ENCODE measurements at regions not wholly inside any gene's neighbourhood (a gene's known extent, or its start where the extent isn't known, plus 50 kb on each side); places are given as distances from the start of the nearest gene placed in this dataset.

DNA sequence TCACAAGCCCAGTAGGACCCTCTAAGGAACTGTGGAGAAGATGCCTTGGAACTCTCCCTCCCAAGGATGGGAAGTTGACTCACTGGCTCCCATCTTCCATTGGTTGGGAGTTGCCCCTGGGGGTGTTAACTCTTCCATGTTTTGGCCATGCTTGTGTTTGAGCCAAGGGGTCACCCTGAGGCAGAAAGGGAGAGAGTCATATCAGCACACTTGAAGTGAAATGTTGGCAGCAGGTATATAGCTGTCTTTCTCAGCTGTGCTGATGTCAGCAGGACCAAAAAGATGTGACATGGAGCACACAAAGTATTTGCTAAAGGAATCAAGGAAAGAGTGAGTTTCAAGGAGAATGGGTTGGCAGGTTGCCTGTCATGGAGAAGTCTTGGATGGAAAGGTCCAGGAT, 359.4 kb downstream of the RPS24 start:
- DNase-seq (ENCODE audit: low spot score), result no peak

DNA sequence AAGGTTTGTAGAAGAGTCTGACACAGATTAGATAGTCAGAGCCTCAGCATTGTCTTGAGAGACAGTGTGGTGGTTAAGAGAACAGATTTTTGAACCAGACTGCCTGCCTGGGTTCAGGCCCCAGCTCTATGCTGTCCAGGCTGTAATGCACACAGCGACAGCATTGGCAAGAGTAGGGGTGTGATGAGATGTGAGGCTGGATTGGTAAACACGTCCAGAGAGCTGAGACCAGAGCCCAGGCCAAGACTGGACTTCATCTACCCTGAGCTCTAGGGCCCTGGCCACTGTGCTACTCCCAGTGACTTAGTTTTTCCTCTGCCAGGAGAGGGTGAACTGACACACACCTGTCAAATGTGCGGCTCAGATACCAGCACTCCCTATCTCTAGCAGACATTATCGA, 360.4 kb downstream of the RPS24 start:
- DNase-seq (ENCODE audit: low spot score), result no peak

DNA sequence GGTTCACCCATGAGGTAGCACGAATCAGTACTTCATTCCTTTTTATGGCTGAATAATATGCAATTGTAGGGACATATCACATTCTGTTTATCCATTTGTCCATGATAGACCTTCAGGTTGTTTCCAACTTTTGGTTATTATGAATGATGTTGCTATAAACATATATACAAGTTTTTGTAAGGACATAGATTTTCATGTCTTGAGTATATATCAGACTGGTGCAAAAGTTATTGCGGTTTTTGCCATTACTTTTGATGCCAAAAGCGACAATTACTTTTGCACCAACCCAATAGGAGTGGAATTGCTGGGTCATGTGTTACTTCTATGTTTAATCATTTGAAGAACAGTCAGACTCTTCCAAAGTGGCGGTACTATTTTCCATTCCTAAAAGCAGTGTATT, 361.5 kb downstream of the RPS24 start:
- DNase-seq (ENCODE audit: low spot score), result no peak

DNA sequence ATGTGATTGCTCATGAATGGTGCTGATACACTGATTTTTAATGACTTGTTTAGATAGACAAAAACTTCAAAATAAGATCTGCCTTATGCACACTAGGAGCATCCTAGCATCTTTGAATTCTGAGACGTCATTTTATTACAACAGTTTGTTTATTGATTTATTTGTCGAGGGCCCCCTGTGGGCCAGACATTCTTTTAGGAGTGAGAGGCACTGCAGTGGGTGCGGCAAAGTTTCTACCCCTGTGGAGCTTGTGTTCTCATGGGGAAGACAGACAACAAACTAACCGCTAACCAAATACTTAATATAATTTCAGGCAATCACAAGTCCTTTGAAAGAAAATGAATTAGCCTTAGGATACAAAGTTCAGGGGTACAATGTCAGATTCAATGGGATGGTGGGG, 363.1 kb downstream of the RPS24 start:
- no peak for DNase-seq (ENCODE audit: low spot score)

DNA sequence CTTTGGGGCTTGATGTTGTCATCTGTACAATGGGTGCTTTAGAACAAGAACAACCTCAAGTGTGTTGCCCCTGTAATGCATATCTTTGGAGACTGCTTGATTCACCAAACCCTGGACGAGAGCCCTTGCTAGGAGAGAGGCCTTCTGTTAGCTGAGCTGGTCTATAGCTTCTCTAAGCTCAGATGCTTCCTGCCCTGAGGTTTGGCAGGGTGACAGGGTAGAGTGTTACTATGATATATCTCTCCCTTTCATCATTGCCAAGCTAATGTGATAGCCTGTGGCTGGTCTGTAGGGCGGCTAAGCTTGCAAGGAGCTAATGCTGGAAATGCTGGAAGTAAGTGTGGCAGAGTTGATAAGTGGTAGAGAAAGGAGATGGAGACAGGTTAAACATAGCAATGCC, 364.1 kb downstream of the RPS24 start:
- no peak for DNase-seq (ENCODE audit: low spot score)

DNA sequence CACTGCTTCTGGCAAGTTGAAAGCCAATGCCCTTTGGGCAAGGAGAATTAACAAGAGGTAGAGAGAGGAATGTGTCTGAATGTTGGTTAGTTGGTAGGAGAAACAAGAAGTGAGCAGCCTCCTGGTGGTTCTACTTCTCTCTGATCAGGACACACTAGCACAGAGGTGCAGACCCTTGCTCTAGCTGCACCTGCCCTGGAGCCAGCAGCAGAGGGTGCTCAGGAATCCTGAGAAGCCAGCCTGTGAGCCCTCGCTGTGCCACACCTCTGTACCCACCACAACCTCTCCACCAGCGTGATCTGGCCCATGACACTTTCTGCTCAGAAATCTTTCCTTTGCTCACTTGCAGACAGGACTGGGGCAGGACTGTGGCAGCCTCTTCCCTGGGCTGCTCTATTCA, 364.7 kb downstream of the RPS24 start:
- DNase-seq (ENCODE audit: low spot score), result no peak

DNA sequence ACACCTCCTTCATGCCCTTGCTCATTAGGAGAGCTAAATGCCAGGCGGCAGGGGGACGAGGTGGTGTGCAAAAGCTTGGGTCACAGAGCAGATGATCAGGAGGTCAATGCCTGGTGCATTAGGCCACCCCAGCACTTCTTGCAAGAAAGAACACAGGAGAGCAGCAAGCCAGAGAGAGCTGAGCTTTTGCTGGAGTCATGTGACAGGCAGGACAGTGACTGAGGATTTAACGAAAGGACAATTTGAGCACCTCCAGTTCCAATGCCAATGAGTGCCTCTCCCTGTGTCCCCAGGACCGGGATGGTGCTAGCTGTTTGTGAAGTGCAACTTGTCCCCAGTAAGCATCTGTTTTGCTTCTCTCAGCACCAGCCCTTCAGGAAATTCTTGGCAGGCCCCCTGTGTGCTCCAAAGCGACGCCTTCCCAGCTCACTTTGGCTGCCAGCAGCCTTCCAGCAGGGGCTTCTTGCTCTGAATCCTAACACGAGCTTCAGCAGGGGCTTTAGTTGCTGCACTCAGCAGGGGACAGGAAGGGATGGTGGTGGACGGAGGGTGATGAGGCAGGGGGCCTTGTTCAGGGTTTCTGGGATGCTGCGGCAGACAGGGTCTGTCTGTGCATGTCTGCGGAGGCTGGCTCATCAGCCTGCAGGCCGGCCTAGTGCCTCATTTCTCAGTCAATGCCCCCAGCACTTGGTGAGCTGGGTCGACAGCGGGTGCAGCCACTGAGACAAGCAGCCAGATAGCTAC, 368.1 kb downstream of the RPS24 start:
- peak; percentile 53 for DNase-seq (ENCODE audit: low spot score)

DNA sequence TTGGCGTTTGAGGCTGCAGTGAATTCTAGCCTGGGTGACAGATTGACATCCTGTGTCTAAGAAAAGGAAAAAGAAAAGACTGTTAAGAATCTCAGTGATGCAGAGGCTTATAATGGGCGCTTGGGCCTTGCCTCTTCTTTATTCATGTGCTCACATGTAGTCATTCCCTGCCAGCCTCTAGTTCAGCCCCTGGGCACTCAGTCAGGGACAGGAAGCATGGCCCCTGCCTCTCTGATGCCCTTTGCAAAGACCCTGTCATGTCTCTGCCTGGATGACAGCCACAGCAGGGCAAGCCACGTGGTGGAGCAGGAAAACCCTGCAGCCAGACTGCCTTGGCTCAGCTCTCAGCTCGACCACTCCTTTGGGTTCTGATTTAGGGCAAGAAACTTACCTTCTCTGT, 368.9 kb downstream of the RPS24 start:
- DNase-seq (ENCODE audit: low spot score), result no peak

DNA sequence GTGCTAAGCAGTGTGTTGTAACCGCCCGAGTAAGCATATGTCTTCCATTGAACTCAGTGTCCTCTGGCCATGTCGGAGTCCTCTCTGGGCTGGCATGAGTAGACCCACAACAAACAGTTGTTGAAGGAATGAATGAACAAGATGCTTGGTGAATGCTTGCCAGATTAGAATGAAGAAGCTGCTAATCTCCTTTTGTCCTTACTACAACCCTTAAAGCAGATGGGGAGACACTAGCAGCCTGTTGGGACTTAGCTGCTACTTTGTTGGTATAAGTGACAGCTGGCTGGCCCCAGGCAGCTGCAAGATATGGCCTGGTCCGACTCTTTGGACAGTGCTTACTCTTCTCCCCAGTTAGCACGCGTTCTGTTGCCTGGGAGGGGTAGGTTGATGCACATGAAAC, 370.1 kb downstream of the RPS24 start:
- no peak for DNase-seq (ENCODE audit: low spot score)

DNA sequence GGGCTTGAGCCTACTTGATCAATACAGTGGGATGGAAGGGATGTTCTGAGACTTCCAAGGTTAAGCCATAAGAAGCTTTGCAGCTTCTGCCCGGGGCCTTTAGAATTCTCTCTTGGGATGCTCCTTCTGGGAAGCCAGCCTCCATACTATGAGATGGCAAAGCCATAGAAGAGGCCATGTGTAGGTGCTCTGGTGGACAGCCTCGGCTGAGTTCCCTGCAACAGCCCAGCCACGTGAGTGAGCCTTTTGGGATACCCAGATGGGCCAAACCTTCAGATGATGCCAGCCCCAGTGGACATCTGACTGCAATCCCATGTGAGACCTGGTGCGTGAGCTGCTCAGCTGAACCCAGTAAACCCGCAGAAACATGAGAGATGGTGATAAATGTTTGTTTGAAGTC, 370.6 kb downstream of the RPS24 start:
- no peak for DNase-seq (ENCODE audit: low spot score)

DNA sequence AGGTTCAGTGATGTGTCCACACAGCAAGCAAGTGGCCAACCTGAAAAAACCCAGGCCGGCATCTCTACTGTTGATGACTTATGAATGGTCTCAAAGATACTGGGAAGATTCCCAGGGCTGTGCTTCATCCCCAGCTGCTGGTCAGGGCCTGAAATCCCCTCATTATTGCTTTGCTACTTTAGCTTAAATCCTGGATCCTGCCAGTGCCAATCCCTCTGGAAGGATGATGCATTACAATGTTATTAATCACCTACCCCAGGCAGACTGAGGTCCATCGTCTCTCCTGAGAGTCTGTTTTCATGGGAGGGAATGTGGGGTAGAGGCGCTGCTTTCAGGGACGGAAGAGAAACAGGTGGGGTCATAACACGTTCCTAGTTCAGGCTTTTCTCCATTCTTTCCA, 371.6 kb downstream of the RPS24 start:
- DNase-seq (ENCODE audit: low spot score), result no peak

DNA sequence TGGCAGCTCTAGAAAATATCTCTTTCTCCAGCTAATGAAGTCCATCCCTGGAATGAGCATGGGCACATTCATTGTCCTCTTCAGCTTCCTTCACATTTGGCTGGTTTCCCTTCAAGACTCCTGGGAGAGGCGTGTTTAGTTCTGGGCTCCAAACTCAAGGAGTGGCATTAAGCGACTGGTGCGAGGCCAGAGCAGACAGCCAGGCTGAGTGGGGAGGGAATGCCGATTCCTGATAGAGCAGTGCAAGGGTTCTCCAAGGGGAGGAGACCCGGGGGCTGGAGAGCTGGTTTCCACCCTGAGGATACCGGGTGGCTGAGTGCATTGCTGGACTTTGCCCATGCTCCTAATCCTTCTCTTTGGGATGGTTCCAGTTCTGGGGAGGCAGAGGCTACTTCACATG, 372.1 kb downstream of the RPS24 start:
- no peak for DNase-seq (ENCODE audit: low spot score)

DNA sequence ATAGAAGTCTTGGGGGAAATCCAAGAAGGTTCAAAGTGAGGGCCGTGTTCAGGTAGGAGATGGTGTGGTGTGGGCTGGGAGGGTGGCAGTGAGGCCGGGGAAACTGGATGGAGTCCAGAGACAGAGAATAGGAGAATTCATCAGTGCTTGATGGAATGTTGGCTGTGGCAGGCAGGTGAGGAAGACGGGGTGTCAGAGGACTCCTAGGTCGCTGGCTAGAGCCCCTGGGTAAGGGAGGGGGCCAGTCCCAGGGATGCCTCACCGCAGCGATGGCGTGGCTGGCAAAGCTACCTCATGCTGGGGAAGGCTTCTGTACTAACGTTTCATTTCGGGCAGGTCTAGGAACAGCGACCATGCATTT, 373.0 kb downstream of the RPS24 start:
- no peak for DNase-seq (ENCODE audit: low spot score)

DNA sequence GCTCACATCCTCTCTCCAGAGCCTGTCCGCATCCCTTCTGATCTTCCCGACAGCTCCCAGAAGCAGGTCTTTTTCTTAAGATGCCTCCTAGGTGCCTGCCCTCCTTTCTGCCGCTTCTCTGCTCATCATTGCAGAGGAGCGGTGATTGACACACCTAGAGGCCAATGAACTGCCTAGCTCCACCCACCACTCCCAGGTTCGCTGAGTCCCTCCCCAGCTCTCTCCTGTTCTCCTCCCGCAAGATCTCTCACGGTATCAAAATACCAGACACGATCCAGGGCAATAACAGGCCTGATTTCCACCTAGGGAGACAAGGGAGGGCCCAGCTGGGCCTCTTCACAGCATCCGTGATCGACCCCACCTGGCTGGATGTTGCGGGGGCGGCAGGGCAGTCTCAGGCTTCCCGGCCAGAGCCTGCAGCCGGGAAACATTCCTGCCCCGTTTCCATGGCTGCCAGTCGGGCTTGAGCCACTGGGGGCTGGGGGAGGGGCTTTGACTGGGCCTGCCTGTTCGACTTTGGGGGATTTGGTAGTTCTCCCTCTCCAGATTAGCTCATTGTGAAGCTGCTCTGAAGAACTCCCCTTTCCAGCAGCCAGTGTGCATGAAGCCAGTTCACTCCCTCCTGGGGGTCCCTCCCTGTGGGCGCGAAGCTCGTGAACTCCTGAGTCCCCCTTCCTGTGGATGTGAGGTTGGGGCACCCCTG, 373.5 kb downstream of the RPS24 start:
- peak; percentile 54 for DNase-seq (ENCODE audit: low spot score)

DNA sequence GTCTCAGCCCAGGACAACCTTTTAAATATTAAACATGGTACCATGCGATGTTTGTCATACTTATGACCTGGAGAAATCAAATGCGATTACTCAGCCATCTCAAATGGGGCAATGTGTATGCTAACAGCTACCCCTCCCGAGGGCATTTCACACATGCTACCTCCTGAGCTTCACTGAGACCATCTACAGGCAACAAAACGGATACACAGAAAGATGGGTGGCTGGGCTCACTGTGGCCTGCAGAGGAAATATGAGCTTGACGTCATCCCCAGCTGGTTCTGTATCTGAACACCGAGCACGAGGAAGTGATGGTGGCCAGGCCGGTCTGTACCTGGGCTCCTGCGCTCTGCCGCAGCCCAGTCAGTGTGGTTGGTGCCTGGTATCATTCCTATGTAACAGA, 374.3 kb downstream of the RPS24 start:
- no peak for DNase-seq (ENCODE audit: low spot score)

DNA sequence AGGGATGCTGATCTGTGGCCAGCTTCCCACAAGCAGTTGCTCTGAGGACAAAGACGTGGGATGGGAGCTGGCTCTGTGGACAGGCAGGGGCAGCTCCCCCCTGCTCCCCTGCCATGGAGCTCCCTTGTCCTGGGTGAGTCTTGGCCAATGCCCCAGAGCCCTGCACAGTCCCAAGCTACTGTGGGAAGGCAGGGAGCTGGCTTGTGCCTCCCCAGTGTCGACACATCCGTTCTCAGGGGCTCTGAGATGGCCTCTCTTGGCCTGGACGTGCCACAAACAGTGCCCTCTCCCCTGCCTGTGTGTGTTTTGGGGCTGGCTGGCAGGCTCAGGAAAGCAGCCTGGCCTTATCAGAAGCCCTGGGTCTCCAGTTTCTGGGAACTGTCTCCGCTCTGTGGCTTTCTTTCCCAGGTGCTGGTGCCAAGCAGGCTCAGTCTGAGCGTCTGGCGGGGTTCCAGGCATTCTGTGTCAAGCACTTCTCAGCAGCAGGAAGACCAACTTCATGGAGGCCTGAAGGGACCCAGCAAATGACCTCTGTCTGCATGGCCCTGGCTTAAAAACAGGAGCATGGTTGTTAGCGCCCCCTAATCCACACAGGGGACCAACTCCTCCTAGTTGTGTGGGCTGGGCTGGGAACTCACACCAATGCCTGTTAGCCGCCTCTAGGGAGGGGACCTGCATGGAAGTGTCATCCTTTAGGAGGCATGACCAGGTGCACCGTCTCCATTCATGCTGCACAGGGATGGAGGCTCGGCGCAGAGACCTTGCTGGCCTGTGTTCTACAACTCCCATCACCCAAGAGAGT, 375.2 kb downstream of the RPS24 start:
- peak; percentile 48 for DNase-seq (ENCODE audit: low spot score)

DNA sequence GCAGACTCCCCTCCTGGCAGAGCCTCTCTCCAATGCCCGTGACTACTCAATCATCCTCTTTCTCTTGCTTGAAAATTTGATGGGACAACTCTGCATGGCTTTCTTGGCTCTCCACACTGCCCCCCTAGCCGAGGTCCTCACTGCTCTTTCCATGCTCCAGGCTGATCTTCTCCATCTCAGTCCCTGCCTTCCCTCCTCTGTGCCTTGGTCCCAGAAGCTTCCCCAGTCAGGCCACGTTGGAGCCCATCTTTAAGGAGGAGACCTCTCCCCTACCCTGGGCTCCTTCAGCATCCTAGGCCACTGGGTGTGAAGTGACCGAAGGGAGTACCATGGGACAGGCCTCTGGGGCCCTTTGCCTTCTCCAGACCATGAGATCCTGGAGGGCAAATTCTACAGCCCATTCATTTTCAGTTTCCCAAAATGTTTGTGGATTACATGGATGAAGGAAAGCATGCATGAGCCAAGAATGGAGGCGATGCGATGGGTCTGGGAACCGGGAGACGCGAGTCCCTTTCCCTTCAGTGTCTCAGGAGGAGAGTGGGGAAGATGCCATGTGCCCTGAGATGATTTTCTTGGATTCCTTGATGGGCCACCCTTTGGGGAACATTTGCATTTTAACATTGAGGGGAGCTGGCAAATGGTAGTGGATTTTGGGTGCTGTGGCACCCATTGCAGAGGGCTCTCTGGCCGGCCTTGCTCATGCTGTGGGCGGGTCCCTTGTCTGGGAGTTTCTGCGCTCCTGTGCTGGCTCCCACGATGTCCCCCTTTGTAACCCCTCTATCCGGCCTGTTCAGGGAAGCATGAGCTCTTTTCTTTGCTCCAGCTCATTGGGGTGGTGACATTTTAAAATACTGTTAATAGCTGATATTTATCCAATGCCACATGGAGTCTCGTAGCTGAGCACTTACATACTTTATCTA, 376.6 kb downstream of the RPS24 start:
- DNase-seq (ENCODE audit: low spot score), result no peak

DNA sequence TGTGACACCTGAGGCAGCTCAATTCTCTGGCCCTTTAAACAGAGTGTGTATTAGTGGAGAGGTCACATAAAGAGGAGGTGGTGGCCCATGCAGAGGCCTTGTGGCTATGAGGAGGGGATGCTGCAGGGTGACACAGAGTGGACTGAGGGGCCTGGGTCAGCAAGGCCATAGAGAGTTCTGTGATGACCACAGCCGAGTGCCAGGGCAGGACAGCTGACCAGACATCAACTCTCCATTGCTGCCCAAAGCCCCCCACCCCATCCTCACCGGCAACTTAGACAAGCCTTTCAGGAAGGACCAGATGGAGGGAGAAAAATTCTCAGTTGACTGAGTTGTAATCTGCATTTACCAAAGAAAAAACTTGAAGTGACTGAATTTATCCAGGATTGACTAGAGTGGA, 378.1 kb downstream of the RPS24 start:
- no peak for DNase-seq (ENCODE audit: low spot score)

DNA sequence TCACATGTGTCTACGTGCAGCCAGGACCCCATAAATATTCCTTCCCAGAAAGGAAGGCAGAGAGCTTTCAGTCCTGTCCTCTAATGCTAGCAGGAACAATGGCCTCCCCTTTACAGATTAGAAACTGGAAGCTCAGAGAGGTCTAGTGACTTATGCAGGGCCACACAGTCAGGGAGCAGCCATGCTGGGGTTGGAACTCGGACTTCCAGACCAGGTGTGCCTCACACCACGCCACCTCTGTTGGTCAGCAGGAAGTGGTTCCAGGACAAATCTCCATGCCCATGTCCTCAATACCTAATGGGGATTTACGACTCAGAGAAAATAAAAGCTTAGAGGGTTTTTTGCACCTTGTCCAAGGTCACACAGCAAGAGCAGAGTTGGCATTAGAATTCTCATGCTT, 378.9 kb downstream of the RPS24 start:
- no peak for DNase-seq (ENCODE audit: low spot score)

DNA sequence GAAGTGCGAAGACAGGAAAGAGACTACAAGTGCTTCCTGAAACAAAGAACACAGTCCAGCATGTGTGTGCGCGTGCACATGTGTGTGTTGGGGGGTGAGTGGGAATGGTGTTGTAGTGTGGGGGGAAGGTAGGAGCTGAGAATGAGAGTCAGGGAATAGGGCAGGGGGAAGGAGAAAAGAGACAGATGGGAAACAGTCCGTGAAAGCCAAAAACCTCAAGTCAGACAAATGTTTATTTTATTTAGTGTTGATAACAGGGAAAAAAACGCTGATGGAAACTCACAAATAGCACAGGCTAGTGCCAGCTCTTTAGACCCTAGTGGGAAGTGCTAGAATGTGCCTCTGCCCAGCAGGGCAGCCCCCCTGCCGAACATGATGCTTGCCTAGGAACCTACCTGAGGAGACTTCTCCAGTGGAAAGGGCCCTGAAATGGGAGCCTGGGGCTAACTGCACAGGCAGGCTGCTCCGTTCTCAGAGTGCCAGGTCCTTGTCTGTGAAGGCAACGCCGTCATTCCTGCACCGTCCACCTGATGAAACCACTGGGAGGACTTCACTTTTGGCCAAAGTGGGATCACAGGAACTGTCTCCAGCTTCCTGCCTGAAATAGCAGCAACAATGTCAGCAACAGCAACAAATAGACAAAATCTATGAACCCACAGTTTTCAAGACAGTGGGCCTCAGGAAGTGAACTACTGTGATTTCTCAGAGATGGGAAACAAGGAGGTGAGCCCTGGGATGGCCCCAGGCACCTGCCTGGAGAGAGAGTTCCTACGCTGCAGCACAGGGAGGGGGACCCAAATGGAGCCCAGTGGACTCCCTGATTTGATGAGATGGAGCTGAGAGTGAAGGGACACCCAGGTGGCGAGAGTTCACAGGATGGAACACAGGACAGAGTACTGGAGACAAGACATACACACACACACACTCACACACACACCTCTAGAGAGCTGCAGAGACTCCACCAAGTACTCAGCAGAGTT, 379.7 kb downstream of the RPS24 start:
- DNase-seq (ENCODE audit: low spot score), result no peak

DNA sequence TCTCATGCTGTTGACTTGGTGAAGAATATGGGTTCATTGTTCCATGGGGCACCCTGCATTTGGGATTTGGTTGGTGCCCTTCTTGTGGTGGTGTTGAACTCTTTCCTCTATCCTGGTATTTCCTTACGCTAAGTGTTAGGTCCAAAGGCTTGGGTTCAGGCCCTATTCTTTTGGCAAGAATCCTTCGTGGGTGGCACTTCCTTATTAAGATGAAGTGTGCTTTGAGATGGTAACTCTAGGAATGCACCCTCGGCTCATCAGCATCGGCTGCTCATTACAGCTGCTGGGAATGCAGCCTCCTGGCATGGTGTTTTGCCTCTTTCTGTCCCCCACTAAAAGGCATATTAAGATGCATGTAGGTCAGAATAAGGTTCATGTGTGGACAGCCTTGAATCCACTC, 380.7 kb downstream of the RPS24 start:
- DNase-seq (ENCODE audit: low spot score), result no peak
